Hematopoietic multipotent progenitor cell treated with erythropoietin and hydrocortisone succinate and interleukin-3 and kit ligand, for 15 days (in vitro differentiated cells): ENCODE measurements at regions not wholly inside any gene's neighbourhood (a gene's known extent, or its start where the extent isn't known, plus 50 kb on each side); places are given as distances from the start of the nearest gene placed in this dataset.
"Not testable (repeated sequence)": the region's sequence is repeated elsewhere in the genome, so short reads cannot be mapped to it uniquely, and the experiment has no call there.

Experiments
- DNase-seq: peaks from one replicate; pipeline ENCODE4 v3.0.0-alpha.2; 2015; ENCODE audit warnings: low spot score

GRCh38 chr6:144619966-144620365, 334.8 kb downstream of the UTRN start:
- no peak for DNase-seq

GRCh38 chr6:144621332-144621731, 336.2 kb downstream of the UTRN start:
- DNase-seq, result no peak

GRCh38 chr6:144624246-144624645, 339.1 kb downstream of the UTRN start:
- no peak for DNase-seq

- no peak for DNase-seq
Observed at GRCh38 chr6:144624716-144625115, 339.6 kb downstream of the UTRN start.

GRCh38 chr6:144630857-144631256, 345.7 kb downstream of the UTRN start:
- DNase-seq, result no peak

GRCh38 chr6:144632266-144632665, 347.1 kb downstream of the UTRN start:
- no peak for DNase-seq

- DNase-seq, result no peak
Observed at GRCh38 chr6:144633886-144634285, 348.8 kb downstream of the UTRN start.

- no peak for DNase-seq
Observed at GRCh38 chr6:144634371-144634770, 349.2 kb downstream of the UTRN start.

GRCh38 chr6:144635051-144635450, 349.9 kb downstream of the UTRN start:
- no peak for DNase-seq

DNA sequence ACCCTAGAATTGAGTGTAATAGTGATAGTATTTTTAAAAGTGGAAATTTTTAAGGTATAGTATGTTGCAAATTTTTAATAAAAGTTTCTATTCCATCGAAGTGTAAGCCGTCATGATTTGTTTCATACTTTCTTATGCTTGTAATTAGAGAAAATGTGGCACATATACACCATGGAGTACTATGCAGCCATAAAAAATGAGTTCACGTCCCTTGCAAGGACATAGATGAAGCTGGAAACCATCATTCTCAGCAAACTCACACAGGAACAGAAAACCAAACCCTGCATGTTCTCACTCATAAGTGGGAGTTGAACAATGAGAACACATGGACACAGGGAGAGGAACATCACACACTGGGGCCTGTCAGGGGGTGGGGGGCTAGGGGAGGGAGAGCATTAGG, 350.9 kb downstream of the UTRN start:
- DNase-seq, result not testable (repeated sequence)

DNA sequence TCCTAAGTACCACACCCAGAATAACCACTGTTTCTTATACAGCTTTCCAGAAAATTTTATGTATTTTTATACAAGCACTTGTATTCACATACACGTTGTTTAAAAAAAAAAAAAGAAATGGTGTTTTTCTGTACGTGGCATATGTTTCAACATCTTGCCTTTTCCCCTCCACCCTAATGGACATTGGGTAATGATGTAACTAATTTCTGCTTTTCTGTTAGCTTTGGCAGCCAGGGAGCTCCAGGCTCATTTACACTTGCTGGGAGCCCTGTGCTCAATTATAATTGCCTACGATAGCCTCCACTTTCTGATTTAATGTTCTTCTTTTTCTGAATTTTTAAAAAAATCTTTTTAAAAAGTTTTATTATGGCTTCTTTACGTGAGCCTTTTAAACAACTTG, 352.4 kb downstream of the UTRN start:
- no peak for DNase-seq

DNA sequence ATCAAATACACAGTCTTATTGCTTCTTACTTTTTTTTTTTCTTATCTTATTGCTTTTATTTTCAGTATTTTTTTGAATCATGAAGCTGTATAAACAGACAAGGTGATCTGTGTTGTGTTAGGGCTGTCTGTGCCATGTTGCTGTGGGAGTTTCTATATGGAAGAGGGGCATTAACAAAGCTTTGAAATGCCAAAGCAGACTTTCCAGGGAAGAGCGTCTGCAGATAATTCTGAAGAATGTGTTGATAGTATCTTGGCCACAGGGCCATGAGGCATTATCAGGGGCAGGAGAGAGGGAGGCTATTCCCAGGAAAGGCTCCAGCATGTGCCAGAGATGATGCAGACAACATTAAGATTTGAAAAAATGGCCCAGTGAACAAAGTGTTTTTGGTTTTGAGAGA, 354.5 kb downstream of the UTRN start:
- no peak for DNase-seq

GRCh38 chr6:144641286-144641685, 356.2 kb downstream of the UTRN start:
- DNase-seq, result no peak

DNA sequence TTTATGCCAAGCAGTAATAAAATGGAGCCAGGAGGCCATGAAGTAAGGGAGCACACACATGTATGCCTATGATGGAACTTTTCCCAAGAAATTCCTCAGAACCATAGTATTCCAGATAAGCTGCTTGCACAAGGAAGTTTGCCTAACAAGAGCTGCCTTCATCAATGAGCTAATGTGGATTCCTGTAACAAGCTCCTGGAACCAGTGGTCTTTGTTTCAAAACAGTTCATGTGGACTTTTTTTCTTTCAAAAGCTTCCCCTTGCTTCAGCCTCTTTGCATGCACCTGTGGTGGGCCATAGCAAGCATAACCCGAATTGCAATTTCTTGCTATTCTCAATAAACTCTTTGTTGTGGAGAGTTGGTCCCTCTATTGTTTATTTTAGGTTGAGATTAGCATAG, 359.6 kb downstream of the UTRN start:
- DNase-seq, result no peak

GRCh38 chr6:144646093-144647056, 361.2 kb downstream of the UTRN start:
- DNase-seq, result no peak

DNA sequence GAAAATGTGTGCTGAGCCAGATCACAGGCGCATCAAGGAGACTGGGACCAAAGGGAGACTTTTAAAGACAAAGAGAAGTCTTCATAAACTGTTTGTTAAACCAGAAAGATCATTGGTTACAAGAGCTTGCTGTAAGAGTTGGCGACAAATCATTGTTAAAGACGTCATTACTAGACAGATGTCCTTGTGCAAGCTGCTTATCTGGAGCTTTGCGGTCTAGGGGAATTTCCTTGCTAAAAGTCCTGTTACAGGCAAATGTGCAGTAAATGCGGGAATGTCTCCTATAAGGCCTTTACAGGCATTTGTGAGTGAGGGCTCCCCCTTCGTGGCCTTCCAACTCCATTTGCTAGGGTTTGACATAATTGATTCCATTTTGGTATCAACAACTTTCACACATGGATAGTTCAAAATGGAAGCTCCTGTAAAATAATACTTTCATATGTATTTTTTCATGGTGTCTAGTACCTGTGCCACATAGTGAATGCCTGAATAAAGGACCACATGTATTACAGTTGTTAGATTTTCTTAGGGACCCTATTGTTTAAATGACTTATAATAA, 362.4 kb downstream of the UTRN start:
- no peak for DNase-seq

DNA sequence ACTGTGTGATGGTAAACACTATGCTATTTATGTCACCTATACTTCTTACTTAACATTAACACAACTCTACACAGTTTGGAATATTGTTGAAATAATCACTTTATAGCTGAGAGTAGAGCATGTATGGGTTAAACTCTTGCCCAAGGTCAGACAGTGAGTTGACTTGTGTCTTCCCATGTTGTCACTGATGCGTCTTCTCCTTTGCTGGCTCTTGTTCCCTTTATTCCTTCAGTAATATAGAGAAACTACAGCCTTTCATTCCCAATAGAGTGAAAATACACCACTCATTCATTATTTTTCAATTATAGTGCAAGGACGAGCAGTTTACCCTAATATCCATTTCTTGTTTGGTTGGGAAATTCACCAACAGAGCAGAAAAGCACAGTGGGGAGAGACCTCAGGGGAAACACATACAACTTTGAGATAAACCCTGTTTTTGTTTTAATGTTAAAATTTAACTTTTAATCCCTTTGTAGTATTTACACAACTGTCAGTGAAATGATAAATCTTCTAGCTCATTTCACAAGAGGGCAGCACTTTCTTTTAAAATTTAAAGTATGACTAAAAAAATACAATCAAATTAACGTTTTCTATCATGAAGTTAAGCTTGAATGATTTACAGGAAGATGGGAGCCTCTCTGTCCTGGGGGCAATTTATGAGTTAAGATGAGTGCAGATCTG, 363.0 kb downstream of the UTRN start:
- no peak for DNase-seq

- no peak for DNase-seq
Observed at GRCh38 chr6:144649085-144649484, 363.9 kb downstream of the UTRN start.

- DNase-seq, result no peak
Observed at GRCh38 chr6:144651234-144651633, 366.1 kb downstream of the UTRN start.

GRCh38 chr6:144652292-144652891, 367.3 kb downstream of the UTRN start:
- no peak for DNase-seq

GRCh38 chr6:144653885-144654505, 368.9 kb downstream of the UTRN start:
- no peak for DNase-seq

DNA sequence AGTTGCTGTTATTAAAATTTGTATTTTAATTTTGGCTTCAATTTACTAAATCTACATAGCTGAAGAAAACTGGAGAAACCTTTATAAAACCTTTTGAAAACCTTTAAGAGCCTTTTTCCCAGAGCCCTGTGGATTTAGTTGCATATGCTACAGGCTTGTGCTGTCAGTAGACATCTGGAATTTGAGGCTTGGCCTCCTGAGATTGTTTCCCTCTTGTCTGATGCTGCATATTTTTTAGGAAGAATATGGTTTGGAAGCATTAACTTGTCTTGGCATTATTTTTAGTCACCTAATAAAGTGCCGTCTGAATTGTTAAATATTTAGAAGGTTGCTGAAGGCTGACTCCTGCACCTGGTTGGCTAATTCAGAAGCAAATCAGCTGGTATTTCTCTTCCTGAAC, 369.4 kb downstream of the UTRN start:
- DNase-seq, result no peak
